H1 (cell line): ENCODE measurements at regions not wholly inside any gene's neighbourhood (a gene's known extent, or its start where the extent isn't known, plus 50 kb on each side); places are given as distances from the start of the nearest gene placed in this dataset.

Source experiments
- CTCF ChIA-PET: fragments of 300-600 bp; sonication (Branson Sonifier 250); formaldehyde crosslinking; loops from one replicate; lab custom pipeline; 2021; ENCODE audit not compliant: partially characterized antibody; lab: Charles Lee
- POLR2A ChIA-PET: fragments of 300-600 bp; sonication (Branson Sonifier 250); formaldehyde crosslinking; loops from one replicate; lab custom pipeline; 2021; ENCODE audit warnings: inconsistent platforms; ENCODE audit not compliant: partially characterized antibody; lab: Charles Lee
- DNase-seq, 2 experiments: peaks; one replicate each; pipeline versions ENCODE4 v3.0.0 to v3.0.0-alpha.2; 2010 to 2022; ENCODE audit warnings: low spot score in 2 of 2, low read depth in 1 of 2, mixed read lengths in 1 of 2
- FAIRE-seq: peaks from 2 replicates; lab custom pipeline; 2011; peaks lifted over from hg19 to GRCh38; lab: Jason Lieb, UNC
- H2AFZ ChIP-seq: 2 replicates; pipeline ENCODE4 v1.8.1; 2012; ENCODE audit warnings: low read length, inconsistent platforms
- H2AK5ac ChIP-seq: 2 replicates; pipeline ENCODE4 v1.6.1; 2013; ENCODE audit warnings: low read depth, low read length
- H2BK120ac ChIP-seq: replicated peaks from 2 replicates; pipeline ENCODE3; 2013; ENCODE audit warnings: low read depth, low read length, inconsistent platforms
- H2BK12ac ChIP-seq: 2 replicates; pipeline ENCODE4 v1.6.1; 2013; ENCODE audit warnings: low read depth, low read length
- H2BK15ac ChIP-seq: 2 replicates; pipeline ENCODE4 v1.6.1; 2013; ENCODE audit warnings: low read length
- H2BK20ac ChIP-seq: 2 replicates; pipeline ENCODE4 v1.6.1; 2013; ENCODE audit warnings: low read length
- H2BK5ac ChIP-seq: 2 replicates; pipeline ENCODE4 v1.6.1; 2013; ENCODE audit warnings: low read depth, low read length
- H3K14ac ChIP-seq: 2 replicates; pipeline ENCODE4 v1.6.1; 2013; ENCODE audit warnings: inconsistent platforms; ENCODE audit not compliant: insufficient read length
- H3K18ac ChIP-seq: 2 replicates; pipeline ENCODE4 v1.6.1; 2013; ENCODE audit warnings: low read length; ENCODE audit errors: extremely low read depth
- H3K23ac ChIP-seq: 2 replicates; pipeline ENCODE4 v1.6.1; 2013; ENCODE audit warnings: inconsistent platforms; ENCODE audit not compliant: insufficient read length
- H3K23me2 ChIP-seq: 2 replicates; pipeline ENCODE4 v1.6.1; 2013; ENCODE audit warnings: low read depth, low read length
- H3K27ac ChIP-seq: 2 replicates; pipeline ENCODE4 v1.6.1; 2011; ENCODE audit warnings: low read depth, low read length, inconsistent platforms
- H3K27me3 ChIP-seq, 4 experiments: replicated peaks in 1 of 4; 1 replicate in 1 of 4; 2 replicates in 3 of 4; pipeline versions ENCODE4 v1.6.1 to v1.8.1; 2011 to 2013; ENCODE audit warnings: low read length in 3 of 4, mild to moderate bottlenecking in 3 of 4, inconsistent platforms in 2 of 4, mixed read lengths in 2 of 4, moderate library complexity in 1 of 4; ENCODE audit not compliant: control insufficient read depth in 3 of 4, insufficient read depth in 3 of 4; ENCODE audit errors: extremely low read depth in 1 of 4
- H3K36me3 ChIP-seq, 4 experiments: 2 replicates each; pipeline versions ENCODE4 v1.6.1 to v1.8.1; 2011 to 2013; ENCODE audit warnings: mild to moderate bottlenecking in 4 of 4, low read length in 3 of 4, moderate library complexity in 2 of 4, control low read depth in 1 of 4, inconsistent platforms in 1 of 4; ENCODE audit not compliant: insufficient read depth in 4 of 4, control insufficient read depth in 2 of 4
- H3K4ac ChIP-seq: replicated peaks from 2 replicates; pipeline ENCODE3; 2013; ENCODE audit warnings: low read length, low read depth, mixed read lengths, inconsistent platforms; ENCODE audit not compliant: insufficient read length
- H3K4me1 ChIP-seq, 4 experiments: replicated peaks in 1 of 4; 1 replicate in 1 of 4; 2 replicates in 3 of 4; pipeline versions ENCODE4 v1.6.1 to v1.8.1; 2011 to 2013; ENCODE audit warnings: low read length in 3 of 4, inconsistent platforms in 2 of 4, mixed read lengths in 1 of 4; ENCODE audit not compliant: insufficient read depth in 4 of 4, control insufficient read depth in 3 of 4
- H3K4me2 ChIP-seq, 2 experiments: 2 replicates each; pipeline versions ENCODE4 v1.6.1 to v1.8.1; 2011 to 2013; ENCODE audit warnings: low read depth in 2 of 2, low read length in 2 of 2, control low read depth in 1 of 2, inconsistent platforms in 1 of 2, mild to moderate bottlenecking in 1 of 2; ENCODE audit not compliant: insufficient read depth in 1 of 2
- H3K4me3 ChIP-seq, 4 experiments: fragments of 200-600, 300-600 bp in 1 of 4; sonication (generic), shearing (Covaris generic), sonication (Bioruptor Twin) in 1 of 4; 2 replicates each; pipeline versions ENCODE4 v1.5.1 to v1.8.1; 2011 to 2016; ENCODE audit warnings: low read length in 4 of 4, low read depth in 3 of 4, control low read depth in 2 of 4, inconsistent platforms in 2 of 4, mild to moderate bottlenecking in 2 of 4, mixed read lengths in 1 of 4, moderate library complexity in 1 of 4; ENCODE audit not compliant: insufficient read depth in 2 of 4; ENCODE audit errors: extremely low read depth in 1 of 4
- H3K56ac ChIP-seq: replicated peaks from 2 replicates; pipeline ENCODE3; 2013; ENCODE audit warnings: low read depth, mild to moderate bottlenecking, mixed read lengths, low read length, inconsistent platforms; ENCODE audit not compliant: insufficient read length
- H3K79me1 ChIP-seq: 2 replicates; pipeline ENCODE4 v1.6.1; 2013; ENCODE audit warnings: low read depth, low read length, control low read depth
- H3K79me2 ChIP-seq, 2 experiments: 2 replicates each; pipeline versions ENCODE4 v1.6.1 to v1.8.1; 2012 to 2013; ENCODE audit warnings: low read length in 2 of 2, mild to moderate bottlenecking in 2 of 2, inconsistent platforms in 1 of 2; ENCODE audit not compliant: insufficient read depth in 2 of 2, control insufficient read depth in 1 of 2
- H3K9ac ChIP-seq, 4 experiments: replicated peaks in 1 of 4; 1 replicate in 1 of 4; 2 replicates in 3 of 4; pipeline versions ENCODE4 v1.6.1 to v1.8.1; 2011 to 2013; ENCODE audit warnings: low read depth in 3 of 4, low read length in 3 of 4, control low read depth in 2 of 4, mild to moderate bottlenecking in 2 of 4, moderate library complexity in 2 of 4, inconsistent platforms in 1 of 4; ENCODE audit errors: extremely low read depth in 1 of 4
- H3K9me3 ChIP-seq, 2 experiments: 2 replicates each; pipeline versions ENCODE4 v1.6.1 to v1.8.1; 2012 to 2013; ENCODE audit warnings: mild to moderate bottlenecking in 2 of 2, moderate library complexity in 2 of 2, control low read depth in 1 of 2, inconsistent platforms in 1 of 2, low read depth in 1 of 2, low read length in 1 of 2, mixed read lengths in 1 of 2; ENCODE audit not compliant: insufficient read depth in 2 of 2
- H4K20me1 ChIP-seq, 2 experiments: replicated peaks in 1 of 2; 2 replicates each; pipeline versions ENCODE3 to v1.8.1; 2011 to 2013; ENCODE audit warnings: inconsistent platforms in 2 of 2, low read length in 2 of 2, mild to moderate bottlenecking in 1 of 2; ENCODE audit not compliant: insufficient read depth in 2 of 2, control insufficient read depth in 1 of 2
- H4K5ac ChIP-seq: 2 replicates; pipeline ENCODE4 v1.6.1; 2013; ENCODE audit warnings: low read length, low read depth, mixed read lengths, inconsistent platforms; ENCODE audit not compliant: insufficient read length
- H4K8ac ChIP-seq: 2 replicates; pipeline ENCODE4 v1.8.0; 2013; ENCODE audit warnings: mild to moderate bottlenecking, moderate library complexity, low read length, inconsistent platforms; ENCODE audit not compliant: insufficient read depth; ENCODE audit errors: extremely low read depth
- H4K91ac ChIP-seq: replicated peaks from 2 replicates; pipeline ENCODE3; 2013; ENCODE audit warnings: low read length, mixed read lengths, inconsistent platforms; ENCODE audit not compliant: insufficient read length
- BCL11A ChIP-seq, 2 experiments: IDR thresholded peaks; one replicate each; pipeline ENCODE4 v1.6.1; 2011; ENCODE audit warnings: low read depth in 2 of 2, low read length in 2 of 2, mild to moderate bottlenecking in 2 of 2
- SIX5 ChIP-seq: IDR thresholded peaks from 2 replicates; pipeline ENCODE4 v1.6.1; 2011; ENCODE audit warnings: mild to moderate bottlenecking, low read depth, low read length
- TCF12 ChIP-seq: IDR thresholded peaks from 2 replicates; pipeline ENCODE4 v1.6.1; 2011; ENCODE audit warnings: low read depth, mild to moderate bottlenecking, low read length
- WGBS, 2 experiments: shearing (Covaris generic) in 1 of 2; methylation state at CpG; one replicate each; pipeline versions ENCODE4 v1.1.6 to v1.1.7; 2013 to 2015; ENCODE audit warnings: low lambda C conversion rate in 2 of 2, mixed read lengths in 2 of 2, inconsistent platforms in 1 of 2, low coverage in 1 of 2, missing lambda C conversion rate in 1 of 2; ENCODE audit not compliant: insufficient replicate concordance in 2 of 2, insufficient coverage in 1 of 2, insufficient read length in 1 of 2; ENCODE audit errors: extremely low coverage in 1 of 2, missing lambda C conversion rate in 1 of 2; 5-methylcytosine and 5-hydroxymethylcytosine counted together

- no peaks in the 10 kb centered on the region; a peak in 1 of 4 replicates for H3K79me2 ChIP-seq
- H2BK12ac ChIP-seq = no peak overlapping the region
- DNase-seq (no peak), FAIRE-seq (no peak)
- H2BK5ac ChIP-seq = no peak overlapping the region
- H3K4me2 ChIP-seq = no peak overlapping the region
- 84% methylated on average over 8 of the region's 8 CpGs; no CpG with 5 or more reads in 1 of the 2 experiments for WGBS, 2 experiments
- ChIA-PET POLR2A (no interaction called here), CTCF (interaction anchor here (0.5 to 1.6 kb wide), 4 partner anchors 9 to 205 kb away, joined by 3 to 7 read pairs (median 5); no protein-coding TSS in a partner anchor)
- no peak overlapping the region for H3K23ac ChIP-seq
- H3K79me1 ChIP-seq = no peaks in the 10 kb centered on the region
- H3K9ac ChIP-seq = no peak overlapping the region
- no peaks in the 10 kb centered on the region for H4K20me1 ChIP-seq
- no peak overlapping the region for H3K4me3 ChIP-seq
- H2BK15ac ChIP-seq = no peak overlapping the region
- no peak overlapping the region for H2AK5ac ChIP-seq
- H2BK120ac ChIP-seq = no peak overlapping the region
- no peak overlapping the region for H3K14ac ChIP-seq
- peaks cover 3% of the 10 kb centered on the region in 2 experiments; a peak in 2 of 4 replicates for H3K9me3 ChIP-seq
- H3K27ac ChIP-seq = no peak overlapping the region
- no peaks in the 10 kb centered on the region for H3K36me3 ChIP-seq
- H4K8ac ChIP-seq = no peak overlapping the region
- H2AFZ ChIP-seq = no peak overlapping the region
- TF ChIP-seq TCF12 (no peak), BCL11A (IDR thresholded peaks at IDR 0.05; ENCODE audit: low read depth in 2 of 2, low read length in 2 of 2) (no peak), SIX5 (no peak)
- H4K5ac ChIP-seq = no peak overlapping the region
- H3K27me3 ChIP-seq = 0 out of 7 replicates have a peak, but pooled peaks cover 0 to 2% (median 0%) of the 10 kb centered on the region in 4 experiments
- H3K4ac ChIP-seq = no peak overlapping the region
- H3K56ac ChIP-seq = no peak overlapping the region
- no peak overlapping the region for H3K18ac ChIP-seq
- no peaks in the 10 kb centered on the region for H3K4me1 ChIP-seq
- no peak overlapping the region for H4K91ac ChIP-seq
- H3K23me2 ChIP-seq = no peaks in the 10 kb centered on the region
- H2BK20ac ChIP-seq = no peak overlapping the region
Measured at GRCh38 chr1:38613996-38614395, 245.6 kb downstream of the RRAGC start.
